ENCODE measurements at regions not wholly inside any gene's neighbourhood (a gene's known extent, or its start where the extent isn't known, plus 50 kb on each side); places are given as distances from the start of the nearest gene placed in this dataset.

- TF ChIP-seq POLR2A (IDR thresholded peaks at IDR 0.05): no peak
- TF ChIP-seq POLR2AphosphoS5 (IDR thresholded peaks at IDR 0.05; ENCODE audit: insufficient read depth in 1 of 2, low read depth in 1 of 2): no peak
Observed at GRCh38 chr11:40027720-40028119, 1431.7 kb downstream of the LRRC4C start.
